Epithelial cell of proximal tubule (primary cell): ENCODE measurements at regions not wholly inside any gene's neighbourhood (a gene's known extent, or its start where the extent isn't known, plus 50 kb on each side); places are given as distances from the start of the nearest gene placed in this dataset.

Experiments used
- DNase-seq: peaks from one replicate; pipeline ENCODE4 v3.0.0-alpha.2; 2011; ENCODE audit warnings: low read depth
- H3K4me3 ChIP-seq: 2 replicates; pipeline ENCODE4 v1.5.1; 2011; ENCODE audit warnings: low read depth, mild to moderate bottlenecking, low read length
- CTCF ChIP-seq: conservative IDR thresholded peaks from 2 replicates; pipeline ENCODE4 v1.5.1; 2012; ENCODE audit warnings: low read depth, mild to moderate bottlenecking, low read length

GRCh38 chr14:53525608-53526007, 372.5 kb upstream of the DDHD1 start:
- DNase-seq = no peak
- H3K4me3 ChIP-seq = no peak overlapping the region
- no peak for TF ChIP-seq CTCF

GRCh38 chr14:53524391-53524790, 371.3 kb upstream of the DDHD1 start:
- no peak for DNase-seq
- TF ChIP-seq CTCF = no peak
- H3K4me3 ChIP-seq = no peak overlapping the region

GRCh38 chr14:53523226-53523625, 370.1 kb upstream of the DDHD1 start:
- no peak for TF ChIP-seq CTCF
- H3K4me3 ChIP-seq = no peak overlapping the region
- DNase-seq = no peak

- H3K4me3 ChIP-seq = no peak overlapping the region
- no peak for TF ChIP-seq CTCF
- DNase-seq = no peak
These were observed 367.2 kb upstream of the DDHD1 start for GRCh38 chr14:53520078-53520928.

GRCh38 chr14:53519137-53519536, 366.0 kb upstream of the DDHD1 start:
- TF ChIP-seq CTCF = no peak
- H3K4me3 ChIP-seq = no peak overlapping the region
- DNase-seq = no peak

- no peak overlapping the region for H3K4me3 ChIP-seq
- TF ChIP-seq CTCF = no peak
- DNase-seq = no peak
These were observed 364.3 kb upstream of the DDHD1 start for GRCh38 chr14:53517270-53517960.
